Mucosa of descending colon (tissue), 3 donors: ENCODE measurements at regions not wholly inside any gene's neighbourhood (a gene's known extent, or its start where the extent isn't known, plus 50 kb on each side); places are given as distances from the start of the nearest gene placed in this dataset.

Experiments
- ATAC-seq: fragments of 200-7000 bp; cut with Tn5 transposase; one replicate; pipeline ENCODE4 v1.9.1; 2020; ENCODE audit warnings: mild to moderate bottlenecking, moderate library complexity
- DNase-seq, 3 donors: peaks; one replicate each; pipeline ENCODE4 v3.0.0-alpha.2; 2020
- H3K36me3 ChIP-seq: fragments of 200-600 bp; one replicate; pipeline ENCODE4 v1.8.0; 2021; ENCODE audit warnings: low read depth, mild to moderate bottlenecking
- H3K4me1 ChIP-seq: fragments of 200-600 bp; one replicate; pipeline ENCODE4 v1.8.0; 2021; ENCODE audit warnings: low read depth, mild to moderate bottlenecking
- H3K4me3 ChIP-seq: fragments of 200-600 bp; one replicate; pipeline ENCODE4 v1.8.0; 2021; ENCODE audit warnings: mild to moderate bottlenecking
- H3K9me3 ChIP-seq: fragments of 200-600 bp; one replicate; pipeline ENCODE4 v1.8.0; 2021; ENCODE audit warnings: mild to moderate bottlenecking
- intact Hi-C, 2 donors: fragments of 100-400 bp; cut with DNase I in 1 of 2; cut with micrococcal nuclease in 1 of 2; formaldehyde crosslinking; loops; one replicate each; pipeline versions ENCODE4 v1.11.0 to v1.11.1; 2022; cut with DNase I, micrococcal nuclease
- TF ChIP-seq, protein P1 (sequence below): fragments of 200-600 bp; IDR thresholded peaks from one replicate; pipeline ENCODE4 v1.8.0; 2022; ENCODE audit warnings: antibody characterized with exemption, mild to moderate bottlenecking
- donor health status: DM: no; HTN: no; CAD: no; lungs with moderate emphysema.
- donor health status: DM: no; HTN: no; CAD: no.
- donor health status: DM: no; HTN: yes; CAD: no.

DNA sequence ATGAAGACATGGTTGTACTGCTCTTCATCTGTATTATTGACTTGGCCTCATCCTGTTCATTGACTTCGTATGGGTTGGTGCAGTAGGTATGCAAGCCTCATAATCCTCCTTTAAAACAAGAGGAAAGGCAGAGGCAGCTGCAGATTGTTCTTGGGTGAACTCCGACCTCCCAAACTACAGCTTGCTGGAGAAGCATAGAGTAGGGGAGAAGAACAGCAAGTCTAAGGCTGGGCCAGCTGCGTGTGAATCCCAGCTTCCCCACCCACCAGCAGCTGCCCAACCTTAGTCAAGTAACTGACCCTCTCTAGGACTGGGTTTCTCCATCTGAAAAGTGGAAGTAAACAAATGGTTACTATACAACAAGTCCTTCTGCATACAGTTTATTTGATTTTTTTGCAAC lies 114.5 kb upstream of the WWC1 start:
- H3K4me1 ChIP-seq: no peaks in the 10 kb centered on the region
- DNase-seq: no peak
- H3K9me3 ChIP-seq: no peaks in the 10 kb centered on the region
- no peaks in the 10 kb centered on the region for H3K36me3 ChIP-seq
- TF ChIP-seq, protein P1, sequence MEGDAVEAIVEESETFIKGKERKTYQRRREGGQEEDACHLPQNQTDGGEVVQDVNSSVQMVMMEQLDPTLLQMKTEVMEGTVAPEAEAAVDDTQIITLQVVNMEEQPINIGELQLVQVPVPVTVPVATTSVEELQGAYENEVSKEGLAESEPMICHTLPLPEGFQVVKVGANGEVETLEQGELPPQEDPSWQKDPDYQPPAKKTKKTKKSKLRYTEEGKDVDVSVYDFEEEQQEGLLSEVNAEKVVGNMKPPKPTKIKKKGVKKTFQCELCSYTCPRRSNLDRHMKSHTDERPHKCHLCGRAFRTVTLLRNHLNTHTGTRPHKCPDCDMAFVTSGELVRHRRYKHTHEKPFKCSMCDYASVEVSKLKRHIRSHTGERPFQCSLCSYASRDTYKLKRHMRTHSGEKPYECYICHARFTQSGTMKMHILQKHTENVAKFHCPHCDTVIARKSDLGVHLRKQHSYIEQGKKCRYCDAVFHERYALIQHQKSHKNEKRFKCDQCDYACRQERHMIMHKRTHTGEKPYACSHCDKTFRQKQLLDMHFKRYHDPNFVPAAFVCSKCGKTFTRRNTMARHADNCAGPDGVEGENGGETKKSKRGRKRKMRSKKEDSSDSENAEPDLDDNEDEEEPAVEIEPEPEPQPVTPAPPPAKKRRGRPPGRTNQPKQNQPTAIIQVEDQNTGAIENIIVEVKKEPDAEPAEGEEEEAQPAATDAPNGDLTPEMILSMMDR: no peak
- no peak overlapping the region for H3K4me3 ChIP-seq
- intact Hi-C loops: no loop called here
- ATAC-seq: no peak

DNA sequence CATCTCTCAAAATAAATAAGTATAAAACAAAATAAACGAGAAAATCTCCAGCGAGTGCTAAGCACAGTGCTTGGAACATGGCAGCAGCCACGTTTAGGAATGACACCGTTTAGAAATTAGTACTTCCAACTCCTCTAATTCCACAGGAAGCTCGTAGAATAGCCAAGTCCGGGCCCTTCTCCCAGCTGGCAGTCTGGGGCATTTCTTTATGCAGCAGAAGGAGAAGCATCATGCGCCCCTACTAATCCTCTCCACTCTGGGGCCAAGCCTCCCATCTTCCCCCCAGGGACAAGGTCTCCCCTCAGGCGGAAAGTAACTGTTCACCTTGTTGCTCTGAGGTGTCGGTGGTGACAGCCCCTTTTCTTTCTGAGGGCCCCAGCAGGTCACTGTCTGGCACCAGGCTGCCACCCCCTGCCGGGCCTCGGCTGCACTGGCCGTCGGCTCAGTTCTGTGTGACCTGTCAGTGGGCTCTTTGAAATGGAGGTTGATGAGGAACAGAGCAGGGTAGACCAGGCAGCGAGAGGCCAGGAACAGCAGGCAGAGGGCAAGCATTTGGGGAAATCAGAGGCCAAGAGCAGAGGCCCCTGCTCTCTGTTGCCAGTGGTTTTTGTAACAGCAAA lies 113.5 kb upstream of the WWC1 start:
- H3K4me3 ChIP-seq: no peak overlapping the region
- DNase-seq: no peak
- no peaks in the 10 kb centered on the region for H3K9me3 ChIP-seq
- TF ChIP-seq, protein P1: no peak
- no peaks in the 10 kb centered on the region for H3K36me3 ChIP-seq
- no peak for ATAC-seq
- intact Hi-C loops: no loop called here
- no peaks in the 10 kb centered on the region for H3K4me1 ChIP-seq

DNA sequence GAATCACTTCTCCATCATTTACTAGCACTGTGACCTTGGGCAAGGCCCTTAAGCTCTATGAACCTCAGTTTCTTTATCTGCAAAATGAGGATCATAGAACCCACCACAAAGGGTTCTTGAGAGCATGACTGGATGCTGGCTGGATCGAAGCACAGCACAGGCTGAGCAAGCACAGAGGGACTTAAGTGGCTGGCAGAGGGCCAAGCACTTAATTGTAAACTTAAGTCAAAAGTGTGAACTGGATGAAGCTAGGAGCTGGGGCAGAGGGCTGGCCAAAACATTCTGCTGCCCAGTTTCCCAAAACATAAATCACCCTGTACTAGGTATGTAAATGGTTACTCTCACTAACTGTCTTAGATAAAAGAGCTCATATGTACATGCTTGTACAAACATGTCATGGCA lies 112.3 kb upstream of the WWC1 start:
- no peak for ATAC-seq
- DNase-seq: no peak
- intact Hi-C loops: no loop called here
- TF ChIP-seq, protein P1: no peak
- Histone ChIP-seq H3K36me3 (no peaks in the 10 kb centered on the region), H3K4me3 (no peak overlapping the region), H3K4me1 (no peaks in the 10 kb centered on the region), H3K9me3 (no peaks in the 10 kb centered on the region)

DNA sequence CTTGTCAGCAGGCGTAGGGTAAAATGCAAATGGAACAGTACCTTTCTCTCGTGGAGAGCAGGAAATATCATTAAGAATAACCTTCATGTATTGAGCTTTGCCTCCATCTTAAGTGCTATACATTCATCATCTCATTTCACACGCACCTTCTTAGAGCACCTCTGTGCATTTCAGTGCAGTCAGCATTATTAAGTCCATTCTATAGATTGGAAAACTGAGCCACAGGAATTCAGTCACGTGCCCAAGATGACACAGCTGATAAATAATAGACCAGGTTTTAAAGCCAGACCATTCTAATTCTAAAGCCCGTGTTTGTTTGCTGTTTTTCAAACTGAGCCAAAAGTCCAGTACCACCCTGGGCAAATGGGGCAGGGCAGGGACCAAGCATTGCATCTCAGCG lies 109.2 kb upstream of the WWC1 start:
- Histone ChIP-seq H3K9me3 (no peaks in the 10 kb centered on the region), H3K36me3 (no peaks in the 10 kb centered on the region), H3K4me3 (no peak overlapping the region), H3K4me1 (no peaks in the 10 kb centered on the region)
- ATAC-seq: no peak
- intact Hi-C loops: no loop called here
- DNase-seq: no peak
- TF ChIP-seq, protein P1: no peak

DNA sequence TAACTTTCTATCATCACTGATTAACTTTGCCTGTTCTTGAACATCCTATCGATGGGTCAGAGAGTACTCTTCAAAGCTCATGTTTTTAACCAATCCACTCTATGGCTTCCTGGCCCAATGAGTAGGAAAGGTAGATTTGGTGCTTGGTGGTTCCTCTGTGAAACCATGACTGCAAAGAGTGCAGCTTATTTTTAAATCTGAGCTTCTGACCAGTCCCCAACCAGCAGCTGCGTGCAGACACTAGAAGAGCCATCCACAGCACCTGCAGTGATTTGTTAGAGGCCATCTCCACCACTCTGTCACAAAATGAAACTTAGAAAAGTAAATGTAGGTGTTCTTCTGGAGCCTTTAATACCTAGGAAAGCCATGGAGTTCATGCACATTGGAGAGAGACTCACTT lies 107.3 kb upstream of the WWC1 start:
- DNase-seq (no peak), ATAC-seq (no peak)
- Histone ChIP-seq H3K9me3 (no peaks in the 10 kb centered on the region), H3K36me3 (no peaks in the 10 kb centered on the region), H3K4me3 (no peak overlapping the region), H3K4me1 (no peaks in the 10 kb centered on the region)
- TF ChIP-seq, protein P1: no peak
- intact Hi-C loops: no loop called here
